T-helper 17 cell (primary cell): ENCODE measurements at regions not wholly inside any gene's neighbourhood (a gene's known extent, or its start where the extent isn't known, plus 50 kb on each side); places are given as distances from the start of the nearest gene placed in this dataset.

Experiments
- ATAC-seq: fragments of 150-1000 bp; cut with Tn5 transposase; 2 replicates; pipeline ENCODE4 v1.10.0; 2021; ENCODE audit warnings: mild to moderate bottlenecking, moderate library complexity
- DNase-seq, 3 donors: peaks; one replicate each; pipeline versions ENCODE4 v3.0.0 to v3.0.0-alpha.2; 2020 to 2021
- H3K9me3 ChIP-seq: one replicate; pipeline ENCODE4 v1.7.0; 2013; ENCODE audit warnings: low read length, mild to moderate bottlenecking; ENCODE audit not compliant: control insufficient read depth, poor library complexity, severe bottlenecking
- H3K27ac Mint-ChIP-seq: one replicate; pipeline ENCODE4 v1.8.0; 2022; ENCODE audit warnings: mild to moderate bottlenecking, moderate library complexity, mixed read lengths
- H3K27me3 Mint-ChIP-seq: one replicate; pipeline ENCODE4 v1.8.0; 2022; ENCODE audit warnings: mixed read lengths
- H3K36me3 Mint-ChIP-seq: one replicate; pipeline ENCODE4 v1.8.0; 2022; ENCODE audit warnings: low read depth, mixed read lengths
- H3K4me1 Mint-ChIP-seq: one replicate; pipeline ENCODE4 v1.8.0; 2022; ENCODE audit warnings: mild to moderate bottlenecking, mixed read lengths
- H3K4me3 Mint-ChIP-seq: one replicate; pipeline ENCODE4 v1.8.0; 2022; ENCODE audit warnings: mild to moderate bottlenecking, moderate library complexity, mixed read lengths

DNA sequence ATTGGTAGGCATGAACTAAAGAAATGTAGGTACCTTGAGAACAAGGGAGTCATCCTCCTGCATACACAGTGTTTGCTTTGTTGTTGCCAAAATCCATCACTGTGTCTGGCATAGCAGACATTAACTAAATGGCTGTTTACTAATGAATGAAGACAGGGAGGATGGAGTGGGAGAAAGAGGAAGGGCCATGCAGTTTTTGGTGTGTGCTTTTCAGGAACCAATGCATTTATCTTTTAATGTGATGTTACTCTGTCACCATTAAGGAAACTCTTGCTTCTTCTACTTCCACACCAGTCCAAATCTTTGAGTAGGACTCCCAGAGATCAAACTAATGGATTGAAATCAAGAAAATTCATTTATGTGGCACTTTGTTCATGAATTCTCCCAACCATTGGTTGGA lies 55.6 kb upstream of the DUSP10 start:
- no peaks in the 10 kb centered on the region for H3K9me3 ChIP-seq
- Mint-ChIP-seq H3K27ac (no peak overlapping the region), H3K36me3 (no peaks in the 10 kb centered on the region), H3K27me3 (no peaks in the 10 kb centered on the region), H3K4me1 (peaks cover 20% of the 10 kb centered on the region), H3K4me3 (no peak overlapping the region)
- no peak for ATAC-seq
- no peak for DNase-seq

DNA sequence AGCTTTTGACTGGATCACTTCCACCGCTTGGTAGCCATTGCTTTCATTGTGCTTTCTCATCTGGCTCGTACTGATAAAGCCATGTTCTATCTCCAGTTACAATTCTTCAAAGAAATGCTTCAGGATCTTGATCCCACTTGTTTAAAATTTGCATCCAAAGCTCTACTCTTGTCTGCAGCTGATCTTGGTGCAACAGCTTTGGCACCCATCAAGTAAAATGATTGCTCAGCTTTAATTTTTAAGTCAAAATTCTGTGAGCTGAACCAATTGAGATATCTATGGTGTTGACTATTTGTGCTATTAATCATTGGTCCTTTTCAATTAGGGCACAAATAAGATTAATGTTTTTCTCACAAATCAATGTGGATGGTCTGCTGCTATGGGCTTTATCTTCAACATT lies 54.8 kb upstream of the DUSP10 start:
- no peaks in the 10 kb centered on the region for H3K36me3 Mint-ChIP-seq
- H3K4me1 Mint-ChIP-seq, result peaks cover 20% of the 10 kb centered on the region
- ATAC-seq (no peak), DNase-seq (no peak)
- H3K9me3 ChIP-seq, result no peaks in the 10 kb centered on the region
- no peaks in the 10 kb centered on the region for H3K27me3 Mint-ChIP-seq
- no peak overlapping the region for H3K4me3 Mint-ChIP-seq
- H3K27ac Mint-ChIP-seq, result no peak overlapping the region

DNA sequence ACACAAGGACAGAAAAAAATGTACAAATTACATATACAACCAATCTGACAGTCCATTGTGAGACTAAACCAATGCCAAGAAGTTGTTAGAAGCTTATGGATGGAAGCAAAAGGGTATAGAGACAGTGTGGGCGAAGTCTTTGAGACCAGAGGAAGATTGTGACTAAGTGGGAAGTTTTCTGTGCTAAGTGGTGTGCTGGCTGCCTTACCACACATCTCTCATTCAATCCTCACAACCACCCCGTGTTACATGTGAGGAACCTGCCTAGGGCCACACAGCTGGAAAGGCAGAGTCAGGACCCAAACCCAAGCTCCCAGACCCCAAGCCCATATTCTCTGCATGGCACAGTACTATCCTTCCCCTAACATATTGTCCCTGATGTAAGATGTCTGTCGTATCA lies 53.5 kb upstream of the DUSP10 start:
- DNase-seq (no peak), ATAC-seq (no peak)
- no peaks in the 10 kb centered on the region for H3K9me3 ChIP-seq
- Mint-ChIP-seq H3K27ac (peak overlapping the region; percentile 83), H3K4me1 (peaks cover 18% of the 10 kb centered on the region), H3K36me3 (no peaks in the 10 kb centered on the region), H3K4me3 (no peak overlapping the region), H3K27me3 (no peaks in the 10 kb centered on the region)

DNA sequence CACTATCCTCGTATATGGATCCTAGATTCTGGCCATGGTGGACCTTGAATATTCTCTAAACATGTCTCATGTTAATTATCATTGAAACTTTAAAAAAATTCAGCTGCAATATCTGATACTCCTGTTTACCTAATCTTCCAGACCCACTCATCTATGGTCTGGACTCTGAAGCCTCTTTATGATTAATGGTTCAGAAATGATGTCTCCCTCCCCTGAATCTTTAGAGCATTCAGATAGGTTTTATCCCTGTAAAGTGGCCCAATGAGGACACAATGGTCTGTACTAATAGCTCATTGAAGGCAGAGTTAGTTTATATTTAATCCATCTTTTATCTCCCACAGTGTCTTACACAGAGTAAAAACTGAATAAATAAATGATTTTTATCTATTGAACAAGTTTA lies 53.0 kb upstream of the DUSP10 start:
- DNase-seq, result no peak
- peak overlapping the region; percentile 83 for H3K27ac Mint-ChIP-seq
- H3K4me1 Mint-ChIP-seq, result peaks cover 18% of the 10 kb centered on the region
- H3K36me3 Mint-ChIP-seq, result no peaks in the 10 kb centered on the region
- ATAC-seq, result no peak
- no peak overlapping the region for H3K4me3 Mint-ChIP-seq
- no peaks in the 10 kb centered on the region for H3K27me3 Mint-ChIP-seq
- no peaks in the 10 kb centered on the region for H3K9me3 ChIP-seq

DNA sequence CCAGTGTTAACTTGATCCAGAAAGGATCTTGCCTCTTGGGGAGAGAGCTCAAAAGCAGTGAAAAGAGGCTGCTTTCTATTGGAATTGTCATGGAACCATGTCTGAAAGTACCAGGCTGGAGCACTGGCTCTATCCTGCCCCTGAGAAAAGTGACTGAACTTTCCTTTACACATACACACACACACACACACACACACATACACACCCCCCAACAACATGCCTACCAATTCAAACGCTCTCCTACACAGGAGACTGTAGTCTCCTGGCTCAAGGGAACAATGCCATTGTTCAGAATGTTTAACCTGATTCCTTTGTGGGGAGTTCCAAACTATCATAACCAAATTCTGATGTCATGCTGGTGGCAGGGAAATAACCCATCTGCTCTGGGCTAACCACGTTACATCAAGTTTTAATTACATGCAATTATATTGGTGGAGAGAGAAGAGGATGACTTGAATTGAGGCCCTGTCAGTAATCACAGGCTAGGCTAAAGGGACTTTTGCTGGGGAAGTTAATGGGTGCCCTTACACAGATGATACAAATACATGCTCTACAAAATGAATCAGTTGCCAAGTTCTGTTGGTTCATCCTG lies 52.3 kb upstream of the DUSP10 start:
- Mint-ChIP-seq H3K4me3 (no peak overlapping the region), H3K27ac (peak overlapping the region; percentile 83), H3K27me3 (no peaks in the 10 kb centered on the region), H3K4me1 (peaks cover 18% of the 10 kb centered on the region), H3K36me3 (no peaks in the 10 kb centered on the region)
- DNase-seq (no peak), ATAC-seq (peak; percentile 95)
- H3K9me3 ChIP-seq, result no peaks in the 10 kb centered on the region

DNA sequence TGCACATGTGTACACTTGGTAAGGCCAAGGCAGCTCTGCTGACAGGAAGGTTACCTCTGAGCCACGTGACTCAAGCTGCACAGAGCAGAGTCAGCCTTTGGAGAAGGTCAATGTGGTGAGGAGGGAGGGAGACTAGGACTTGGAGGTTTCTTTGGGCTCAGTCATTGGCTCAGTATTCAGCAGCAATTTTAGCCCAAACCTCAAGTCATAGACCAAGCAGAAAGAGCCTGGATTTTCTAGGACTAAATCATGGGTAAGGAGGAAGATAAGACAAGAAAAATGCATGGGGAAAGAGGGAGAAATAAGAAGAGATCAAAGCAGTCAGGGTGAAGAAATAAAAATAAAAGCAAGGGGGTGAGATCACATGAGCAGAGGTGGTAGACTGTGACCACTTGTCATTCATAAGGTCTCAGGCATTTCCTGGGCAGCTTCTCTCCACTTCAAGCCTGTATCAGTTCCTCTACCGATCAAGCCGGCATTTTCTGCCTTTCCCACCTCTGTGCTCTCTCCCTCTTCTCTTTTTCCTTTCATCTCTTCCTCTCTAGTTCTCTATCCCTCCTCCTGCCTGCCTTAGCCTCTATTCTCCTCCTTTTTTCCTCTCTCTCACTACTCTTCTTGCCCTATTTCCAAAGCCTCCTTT lies 51.7 kb upstream of the DUSP10 start:
- ATAC-seq (peak; percentile 31), DNase-seq (no peak)
- H3K4me3 Mint-ChIP-seq, result no peak overlapping the region
- peak overlapping the region; percentile 83 for H3K27ac Mint-ChIP-seq
- no peaks in the 10 kb centered on the region for H3K9me3 ChIP-seq
- no peaks in the 10 kb centered on the region for H3K36me3 Mint-ChIP-seq
- H3K27me3 Mint-ChIP-seq, result no peaks in the 10 kb centered on the region
- H3K4me1 Mint-ChIP-seq, result peaks cover 18% of the 10 kb centered on the region

DNA sequence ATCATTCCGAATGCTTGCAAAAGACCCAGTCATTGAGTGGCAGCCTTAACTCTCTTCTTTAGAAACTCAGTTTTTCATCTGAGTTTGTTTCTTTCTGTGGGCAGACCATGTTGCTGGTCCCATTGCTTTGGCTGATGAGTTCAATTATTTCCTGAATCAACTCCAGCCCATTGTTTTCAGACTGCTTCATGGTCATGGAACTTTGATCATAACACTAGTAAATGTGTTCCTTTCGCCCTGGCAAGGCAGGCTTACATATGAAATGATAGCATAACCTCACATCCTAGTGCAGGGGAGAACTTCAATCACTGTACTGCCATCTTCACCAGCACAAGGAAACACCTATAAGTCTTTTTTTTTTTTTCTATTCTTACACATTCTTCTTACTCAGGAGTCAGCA lies 50.0 kb upstream of the DUSP10 start:
- Mint-ChIP-seq H3K4me1 (peaks cover 18% of the 10 kb centered on the region), H3K4me3 (no peak overlapping the region), H3K36me3 (no peaks in the 10 kb centered on the region), H3K27ac (no peak overlapping the region), H3K27me3 (no peaks in the 10 kb centered on the region)
- DNase-seq (no peak), ATAC-seq (no peak)
- H3K9me3 ChIP-seq, result no peaks in the 10 kb centered on the region
